ENCODE measurements at regions not wholly inside any gene's neighbourhood (a gene's known extent, or its start where the extent isn't known, plus 50 kb on each side); places are given as distances from the start of the nearest gene placed in this dataset.

DNA sequence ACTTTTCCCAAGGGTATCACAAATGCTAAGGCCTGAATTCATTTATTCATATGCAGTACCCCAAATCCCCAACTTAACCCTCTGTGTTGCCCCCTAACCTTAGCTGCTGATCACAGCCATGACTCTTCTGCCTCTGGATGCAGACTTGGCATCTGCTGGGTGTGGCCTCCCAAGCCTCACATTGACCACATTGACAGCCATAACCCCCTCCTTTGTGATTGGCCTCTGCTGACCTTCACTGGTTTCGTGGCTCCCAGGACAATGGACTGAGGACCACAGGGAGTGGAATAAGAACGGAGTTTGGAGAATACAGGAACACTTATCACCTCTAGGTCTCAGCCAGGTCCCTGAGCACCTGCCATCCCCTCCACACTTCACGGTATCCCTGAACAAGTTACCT is 123.6 kb upstream of the CPEB2 start:
- TF ChIP-seq, protein P1, sequence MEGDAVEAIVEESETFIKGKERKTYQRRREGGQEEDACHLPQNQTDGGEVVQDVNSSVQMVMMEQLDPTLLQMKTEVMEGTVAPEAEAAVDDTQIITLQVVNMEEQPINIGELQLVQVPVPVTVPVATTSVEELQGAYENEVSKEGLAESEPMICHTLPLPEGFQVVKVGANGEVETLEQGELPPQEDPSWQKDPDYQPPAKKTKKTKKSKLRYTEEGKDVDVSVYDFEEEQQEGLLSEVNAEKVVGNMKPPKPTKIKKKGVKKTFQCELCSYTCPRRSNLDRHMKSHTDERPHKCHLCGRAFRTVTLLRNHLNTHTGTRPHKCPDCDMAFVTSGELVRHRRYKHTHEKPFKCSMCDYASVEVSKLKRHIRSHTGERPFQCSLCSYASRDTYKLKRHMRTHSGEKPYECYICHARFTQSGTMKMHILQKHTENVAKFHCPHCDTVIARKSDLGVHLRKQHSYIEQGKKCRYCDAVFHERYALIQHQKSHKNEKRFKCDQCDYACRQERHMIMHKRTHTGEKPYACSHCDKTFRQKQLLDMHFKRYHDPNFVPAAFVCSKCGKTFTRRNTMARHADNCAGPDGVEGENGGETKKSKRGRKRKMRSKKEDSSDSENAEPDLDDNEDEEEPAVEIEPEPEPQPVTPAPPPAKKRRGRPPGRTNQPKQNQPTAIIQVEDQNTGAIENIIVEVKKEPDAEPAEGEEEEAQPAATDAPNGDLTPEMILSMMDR (IDR thresholded peaks at IDR 0.05), result no peak
- no peak for TF ChIP-seq POLR2A (IDR thresholded peaks at IDR 0.05)
- no peak for TF ChIP-seq POLR2AphosphoS5 (IDR thresholded peaks at IDR 0.05)
